Peyer's patch (tissue), 4 donors: ENCODE measurements at regions not wholly inside any gene's neighbourhood (a gene's known extent, or its start where the extent isn't known, plus 50 kb on each side); places are given as distances from the start of the nearest gene placed in this dataset.
"Not testable (repeated sequence)": the region's sequence is repeated elsewhere in the genome, so short reads cannot be mapped to it uniquely, and the experiment has no call there.

Source experiments
- DNase-seq, 3 donors: peaks; one replicate each; pipeline ENCODE4 v3.0.0-alpha.2; 2017 to 2019
- H3K27ac ChIP-seq, 4 donors: fragments of 200-600 bp; sonication (generic); one replicate each; pipeline ENCODE4 v1.5.1; 2016 to 2019
- H3K27me3 ChIP-seq, 2 donors: fragments of 200-600 bp; sonication (generic); one replicate each; pipeline ENCODE4 v1.5.1; 2019
- H3K36me3 ChIP-seq, 3 donors: fragments of 200-600 bp; sonication (generic); one replicate each; pipeline ENCODE4 v1.5.1; 2016 to 2019
- H3K4me1 ChIP-seq, 4 donors: fragments of 200-600 bp; sonication (generic); one replicate each; pipeline ENCODE4 v1.5.1; 2016 to 2019
- H3K4me3 ChIP-seq, 4 donors: fragments of 200-600 bp; sonication (generic); 1 replicate in 3 of 4; 2 replicates in 1 of 4; pipeline ENCODE4 v1.5.1; 2016 to 2019; ENCODE audit warnings: mild to moderate bottlenecking in 1 of 4
- H3K9me3 ChIP-seq, 4 donors: fragments of 200-600 bp; sonication (generic); one replicate each; pipeline ENCODE4 v1.5.1; 2016 to 2019; ENCODE audit warnings: mild to moderate bottlenecking in 1 of 4
- POLR2A ChIP-seq, 2 donors: fragments of 450-650 bp; IDR thresholded peaks; one replicate each; pipeline ENCODE4 v1.5.1; 2017; ENCODE audit warnings: antibody characterized with exemption in 2 of 2, mild to moderate bottlenecking in 2 of 2, moderate library complexity in 2 of 2
- TF ChIP-seq, protein P1 (sequence below), 6 experiments: fragments of 450-650 bp in 4 of 6; fragments of 200-600 bp in 2 of 6; sonication (generic) in 1 of 6; IDR thresholded peaks; one replicate each; pipeline ENCODE4 v1.5.1; 2017 to 2019; ENCODE audit warnings: antibody characterized with exemption in 6 of 6, mild to moderate bottlenecking in 3 of 6, moderate library complexity in 1 of 6

DNA sequence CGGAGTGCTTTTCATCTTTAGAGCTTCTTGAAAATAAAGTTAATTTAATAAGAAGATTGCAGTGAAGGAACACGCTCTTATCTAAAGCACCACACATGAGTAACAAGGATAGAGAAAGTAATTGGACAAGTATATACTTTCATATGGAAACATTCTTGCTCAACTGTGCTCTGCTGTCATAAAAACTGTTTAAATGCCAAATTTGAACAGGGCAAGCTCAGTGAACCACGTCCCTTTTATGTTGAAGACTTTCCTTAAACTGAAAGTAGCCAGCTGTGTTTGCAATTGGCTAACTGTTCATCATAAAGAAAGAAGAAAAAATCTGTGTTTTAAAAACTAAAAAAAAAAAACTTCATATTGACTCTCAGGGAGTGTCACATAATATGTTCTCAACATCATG is 1610.7 kb upstream of the C9orf72 start:
- H3K4me3 ChIP-seq, result no peak overlapping the region
- TF ChIP-seq, protein P1, sequence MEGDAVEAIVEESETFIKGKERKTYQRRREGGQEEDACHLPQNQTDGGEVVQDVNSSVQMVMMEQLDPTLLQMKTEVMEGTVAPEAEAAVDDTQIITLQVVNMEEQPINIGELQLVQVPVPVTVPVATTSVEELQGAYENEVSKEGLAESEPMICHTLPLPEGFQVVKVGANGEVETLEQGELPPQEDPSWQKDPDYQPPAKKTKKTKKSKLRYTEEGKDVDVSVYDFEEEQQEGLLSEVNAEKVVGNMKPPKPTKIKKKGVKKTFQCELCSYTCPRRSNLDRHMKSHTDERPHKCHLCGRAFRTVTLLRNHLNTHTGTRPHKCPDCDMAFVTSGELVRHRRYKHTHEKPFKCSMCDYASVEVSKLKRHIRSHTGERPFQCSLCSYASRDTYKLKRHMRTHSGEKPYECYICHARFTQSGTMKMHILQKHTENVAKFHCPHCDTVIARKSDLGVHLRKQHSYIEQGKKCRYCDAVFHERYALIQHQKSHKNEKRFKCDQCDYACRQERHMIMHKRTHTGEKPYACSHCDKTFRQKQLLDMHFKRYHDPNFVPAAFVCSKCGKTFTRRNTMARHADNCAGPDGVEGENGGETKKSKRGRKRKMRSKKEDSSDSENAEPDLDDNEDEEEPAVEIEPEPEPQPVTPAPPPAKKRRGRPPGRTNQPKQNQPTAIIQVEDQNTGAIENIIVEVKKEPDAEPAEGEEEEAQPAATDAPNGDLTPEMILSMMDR (IDR thresholded peaks at IDR 0.05), result no peak
- TF ChIP-seq POLR2A (IDR thresholded peaks at IDR 0.05), result no peak
- H3K36me3 ChIP-seq, result no peaks in the 10 kb centered on the region
- no peaks in the 10 kb centered on the region for H3K4me1 ChIP-seq
- H3K27me3 ChIP-seq, result no peaks in the 10 kb centered on the region
- DNase-seq, result no peak
- no peak overlapping the region for H3K27ac ChIP-seq
- no peaks in the 10 kb centered on the region for H3K9me3 ChIP-seq

DNA sequence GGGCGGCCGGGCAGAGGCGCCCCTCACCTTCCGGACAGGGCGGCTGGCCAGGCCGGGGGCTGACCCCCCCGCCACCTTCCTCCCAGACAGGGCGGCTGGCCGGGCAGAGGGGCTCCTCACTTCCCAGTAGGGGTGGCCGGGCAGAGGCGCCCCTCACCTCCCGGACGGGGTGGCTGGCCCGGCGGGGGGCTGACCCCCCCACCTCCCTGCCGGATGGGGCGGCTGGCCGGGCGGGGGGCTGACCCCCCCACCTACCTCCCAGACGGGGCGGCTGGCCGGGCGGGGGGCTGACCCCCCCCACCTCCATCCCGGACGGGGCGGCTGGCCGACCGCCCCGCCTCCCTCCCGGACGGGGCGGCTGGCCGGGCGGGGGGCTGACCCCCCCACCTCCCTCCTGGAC is 1615.5 kb upstream of the C9orf72 start:
- not testable (repeated sequence) for DNase-seq, H3K9me3 ChIP-seq, H3K27me3 ChIP-seq, H3K27ac ChIP-seq, H3K4me1 ChIP-seq, H3K36me3 ChIP-seq, H3K4me3 ChIP-seq

DNA sequence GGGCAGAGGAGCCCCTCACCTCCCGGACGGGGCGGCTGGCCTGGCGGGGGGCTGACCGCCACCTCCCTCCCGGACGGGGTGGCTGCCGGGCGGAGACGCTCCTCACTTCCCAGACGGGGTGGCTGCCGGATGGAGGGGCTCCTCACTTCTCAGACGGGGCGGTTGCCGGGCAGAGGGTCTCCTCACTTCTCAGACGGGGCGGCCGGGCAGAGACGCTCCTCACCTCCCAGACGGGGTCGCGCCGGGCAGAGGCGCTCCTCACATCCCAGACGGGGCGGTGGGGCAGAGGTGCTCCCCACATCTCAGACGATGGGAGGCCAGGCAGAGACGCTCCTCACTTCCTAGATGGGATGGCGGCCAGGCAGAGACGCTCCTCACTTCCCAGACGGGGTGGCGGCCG is 1615.9 kb upstream of the C9orf72 start:
- not testable (repeated sequence) for H3K27me3 ChIP-seq, DNase-seq, H3K4me3 ChIP-seq, H3K36me3 ChIP-seq, H3K27ac ChIP-seq, H3K9me3 ChIP-seq, H3K4me1 ChIP-seq

DNA sequence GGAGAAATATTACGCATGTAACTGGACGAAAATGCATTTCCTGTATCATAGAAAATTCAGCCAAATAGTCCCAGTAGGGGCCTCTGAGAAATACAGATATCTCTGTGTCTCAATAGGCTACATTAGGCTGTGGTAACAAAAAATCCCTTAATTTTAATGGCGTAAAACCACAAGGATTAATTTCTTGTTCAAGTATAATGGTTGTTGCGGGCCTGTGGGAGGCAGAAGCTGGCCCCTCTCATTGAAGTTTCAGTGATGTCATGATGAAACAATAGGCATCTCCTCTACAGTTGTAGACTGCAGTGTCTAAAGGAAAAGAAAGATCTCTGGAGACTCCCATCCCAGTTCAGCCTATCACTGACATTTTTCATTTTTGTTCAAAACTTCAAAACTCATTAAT is 1625.6 kb upstream of the C9orf72 start:
- H3K27ac ChIP-seq, result no peak overlapping the region
- TF ChIP-seq, protein P1 (IDR thresholded peaks at IDR 0.05), result no peak
- no peak for TF ChIP-seq POLR2A (IDR thresholded peaks at IDR 0.05)

DNA sequence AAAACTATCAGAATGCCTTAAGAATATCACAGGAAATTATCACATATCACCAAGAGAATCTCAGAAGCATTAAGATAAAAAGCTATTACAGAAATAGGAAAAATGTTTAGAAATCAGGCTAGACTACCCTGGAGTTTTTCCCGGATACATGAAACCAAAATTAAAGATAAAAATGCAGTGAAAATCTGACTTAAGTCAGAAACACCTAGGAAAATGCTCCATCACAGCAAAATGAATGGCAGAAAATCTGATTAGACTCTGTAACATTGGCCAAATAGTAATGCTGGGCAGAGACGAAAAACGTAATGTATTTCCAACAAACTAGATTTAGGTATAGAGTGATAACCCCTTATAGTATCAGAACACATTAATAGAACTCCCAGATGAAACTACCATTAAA is 1626.7 kb upstream of the C9orf72 start:
- H3K27me3 ChIP-seq, result no peaks in the 10 kb centered on the region
- no peaks in the 10 kb centered on the region for H3K36me3 ChIP-seq
- H3K4me3 ChIP-seq, result no peak overlapping the region
- no peak for TF ChIP-seq POLR2A (IDR thresholded peaks at IDR 0.05)
- TF ChIP-seq, protein P1 (IDR thresholded peaks at IDR 0.05), result no peak
- H3K4me1 ChIP-seq, result no peaks in the 10 kb centered on the region
- no peaks in the 10 kb centered on the region for H3K9me3 ChIP-seq
- H3K27ac ChIP-seq, result no peak overlapping the region
- no peak for DNase-seq

More for the DNA sequence above, 1625.6 kb upstream of the C9orf72 start:
- H3K9me3 ChIP-seq, result no peaks in the 10 kb centered on the region
- no peak for DNase-seq
- H3K4me3 ChIP-seq, result no peak overlapping the region
- H3K36me3 ChIP-seq, result no peaks in the 10 kb centered on the region
- no peaks in the 10 kb centered on the region for H3K4me1 ChIP-seq
- no peaks in the 10 kb centered on the region for H3K27me3 ChIP-seq

DNA sequence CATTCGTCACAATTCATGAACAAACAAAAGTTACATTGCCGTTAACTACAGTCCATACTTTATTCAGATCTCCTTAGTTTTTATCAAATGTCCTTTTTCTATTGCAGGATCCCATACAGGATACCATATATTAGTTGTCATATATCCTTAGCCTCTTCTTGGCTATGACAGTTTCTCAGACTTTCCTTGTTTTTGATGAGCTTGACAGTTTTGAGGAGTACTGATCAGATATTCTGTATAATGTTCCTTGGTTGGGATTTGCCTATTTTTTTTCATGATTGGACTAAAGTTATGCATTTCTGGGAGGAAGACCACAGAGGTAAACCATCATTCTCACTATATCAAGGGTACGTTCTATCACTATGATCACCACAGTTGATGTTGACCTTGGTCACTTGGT is 1627.4 kb upstream of the C9orf72 start:
- Histone ChIP-seq H3K27ac (no peak overlapping the region), H3K27me3 (no peaks in the 10 kb centered on the region), H3K9me3 (no peaks in the 10 kb centered on the region), H3K36me3 (no peaks in the 10 kb centered on the region), H3K4me1 (no peaks in the 10 kb centered on the region), H3K4me3 (no peak overlapping the region)
- no peak for DNase-seq
- TF ChIP-seq, protein P1 (IDR thresholded peaks at IDR 0.05), result no peak
- TF ChIP-seq POLR2A (IDR thresholded peaks at IDR 0.05), result no peak

DNA sequence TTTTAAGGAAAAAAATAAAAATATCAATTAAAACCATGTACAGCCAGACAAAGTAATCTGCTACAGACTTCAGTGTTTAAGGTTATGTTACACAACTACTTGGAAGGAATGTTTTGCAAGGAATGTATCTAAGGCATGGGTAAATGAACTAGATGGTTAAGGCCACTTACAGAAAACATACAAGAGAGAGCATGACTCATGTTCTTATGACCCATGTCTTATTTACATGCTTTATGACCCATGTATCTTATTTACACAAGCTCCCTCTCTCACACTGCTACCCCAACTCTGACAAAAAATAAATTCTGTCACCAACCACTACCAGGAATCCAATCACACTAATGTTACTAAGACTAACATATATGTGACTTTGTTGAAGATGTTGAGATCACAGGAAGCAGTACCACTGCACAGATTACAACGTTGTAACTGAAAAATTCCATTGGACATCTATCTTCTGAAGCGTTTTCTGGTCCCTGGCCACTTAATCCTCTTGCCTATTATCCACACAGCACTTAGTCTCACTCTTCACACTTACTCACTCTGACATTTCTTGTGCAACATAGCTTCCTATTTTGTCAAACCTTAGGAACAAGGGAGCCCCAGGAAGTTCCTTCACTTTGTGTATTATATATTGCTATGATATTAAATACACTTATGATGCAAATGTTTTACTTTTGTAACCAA is 1630.1 kb upstream of the C9orf72 start:
- Histone ChIP-seq H3K36me3 (no peaks in the 10 kb centered on the region), H3K27ac (no peak overlapping the region), H3K9me3 (no peaks in the 10 kb centered on the region), H3K4me3 (no peak overlapping the region), H3K4me1 (no peaks in the 10 kb centered on the region), H3K27me3 (no peaks in the 10 kb centered on the region)
- TF ChIP-seq, protein P1 (IDR thresholded peaks at IDR 0.05), result no peak
- TF ChIP-seq POLR2A (IDR thresholded peaks at IDR 0.05), result no peak
- DNase-seq, result no peak
